GM12875 (cell line): ENCODE measurements at regions not wholly inside any gene's neighbourhood (a gene's known extent, or its start where the extent isn't known, plus 50 kb on each side); places are given as distances from the start of the nearest gene placed in this dataset.

Source experiments
- H3K4me3 ChIP-seq: one replicate; pipeline ENCODE4 v1.5.1; 2011; ENCODE audit warnings: low read depth, low read length, control low read depth
- CTCF ChIP-seq: IDR thresholded peaks from 2 replicates; pipeline ENCODE4 v1.5.1; 2011; ENCODE audit warnings: low read depth, mild to moderate bottlenecking, control low read depth, inconsistent platforms, low read length, moderate library complexity, borderline replicate concordance; ENCODE audit not compliant: insufficient read depth

DNA sequence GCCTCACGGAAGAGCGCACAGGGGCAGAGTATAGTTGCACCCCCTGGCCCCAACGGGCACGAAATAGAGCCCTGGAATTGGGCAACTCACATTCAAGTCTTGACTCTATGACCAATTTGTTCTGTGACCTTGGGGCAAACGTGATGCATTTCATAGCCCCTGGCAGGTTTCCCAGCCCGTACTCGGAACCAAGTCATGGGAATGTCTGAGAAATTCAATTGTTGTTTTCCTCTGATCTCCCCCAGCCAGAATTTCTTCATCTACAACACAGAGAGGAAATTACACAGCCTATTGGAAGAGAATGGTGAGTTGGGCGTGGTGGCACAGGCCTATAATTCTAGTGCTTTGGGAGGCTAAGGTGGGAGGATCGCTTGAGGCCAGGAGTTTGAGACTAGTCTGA is 322.3 kb upstream of the SULF2 start:
- TF ChIP-seq CTCF = no peak
- H3K4me3 ChIP-seq = no peak overlapping the region

DNA sequence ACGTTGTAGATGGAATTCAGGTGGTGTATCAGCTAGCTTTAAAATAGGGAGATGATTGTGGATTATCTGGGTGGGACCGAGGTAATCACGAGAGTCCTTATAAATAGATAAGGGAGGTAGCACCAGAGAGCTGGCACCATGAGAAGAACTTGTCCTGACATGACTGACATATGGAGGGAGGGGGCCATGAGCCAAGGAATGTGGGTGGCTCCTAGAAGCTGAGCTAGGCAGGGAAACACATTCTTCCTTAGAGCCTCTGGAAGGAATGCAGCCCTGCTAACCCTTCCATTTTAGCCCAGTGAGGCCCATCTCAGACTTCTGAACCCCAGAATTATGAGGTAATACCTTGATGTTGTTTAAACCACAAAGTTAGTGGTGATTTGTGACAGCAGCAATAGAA is 321.1 kb upstream of the SULF2 start:
- no peak overlapping the region for H3K4me3 ChIP-seq
- no peak for TF ChIP-seq CTCF

DNA sequence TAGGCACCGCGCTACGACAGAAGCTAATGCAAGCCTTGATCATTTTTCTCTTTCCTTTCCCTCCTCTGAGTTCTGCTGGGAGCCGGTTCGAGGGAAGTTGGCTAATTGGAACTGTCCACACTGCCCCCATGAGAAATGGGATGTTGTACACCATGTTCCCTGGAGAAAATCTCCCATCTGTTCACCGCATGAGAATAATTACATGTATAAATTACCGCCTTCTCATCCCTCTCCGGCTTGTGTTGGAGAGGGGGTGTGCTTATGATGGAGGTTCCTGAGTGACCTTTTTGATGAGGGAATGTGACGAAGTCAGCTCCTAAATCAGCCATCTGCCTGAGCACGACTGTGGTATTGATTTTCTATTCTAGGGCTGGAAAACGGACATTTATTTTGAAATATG is 320.2 kb upstream of the SULF2 start:
- no peak for TF ChIP-seq CTCF

GRCh38 chr20:48102931-48103660 is 317.8 kb upstream of the SULF2 start:
- no peak overlapping the region for H3K4me3 ChIP-seq
- no peak for TF ChIP-seq CTCF

More for the DNA sequence above, 320.2 kb upstream of the SULF2 start:
- H3K4me3 ChIP-seq = no peak overlapping the region

DNA sequence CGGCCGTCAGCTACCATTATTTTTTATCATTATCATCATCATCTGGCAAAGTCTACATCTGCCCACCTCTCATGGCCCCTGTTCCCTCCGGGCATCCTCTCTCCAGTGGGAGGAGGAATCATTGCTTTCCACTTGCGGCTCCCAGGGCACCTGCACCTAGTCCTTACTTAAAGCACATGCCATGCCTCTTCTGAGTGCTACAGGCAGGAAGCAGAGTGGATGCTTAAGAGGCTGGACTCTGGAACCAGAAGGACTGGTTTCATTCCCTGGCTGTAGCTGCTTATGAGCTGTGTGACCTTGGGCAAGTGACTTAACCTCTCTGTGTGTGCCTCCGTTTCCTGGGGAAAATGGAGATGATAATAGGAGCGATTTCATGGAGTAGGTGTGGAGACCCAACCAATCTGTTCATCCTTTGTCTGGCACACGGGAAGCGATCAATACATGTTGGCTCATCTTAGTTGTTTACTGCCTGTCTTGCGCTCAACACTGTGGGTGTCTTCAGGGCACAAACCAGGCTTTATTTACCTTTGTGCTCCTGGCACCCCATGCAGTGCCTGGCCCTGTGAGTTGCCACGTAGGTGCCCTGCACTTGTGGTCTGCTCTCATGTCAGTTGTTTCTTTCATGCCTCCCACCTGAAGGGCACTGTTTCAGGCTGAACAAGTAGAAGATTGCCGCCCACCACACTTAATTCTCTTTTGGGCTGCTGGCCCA is 317.0 kb upstream of the SULF2 start:
- no peak overlapping the region for H3K4me3 ChIP-seq
- no peak for TF ChIP-seq CTCF

- H3K4me3 ChIP-seq = no peak overlapping the region
- TF ChIP-seq CTCF = no peak
These were observed 315.2 kb upstream of the SULF2 start for GRCh38 chr20:48100483-48100882.

DNA sequence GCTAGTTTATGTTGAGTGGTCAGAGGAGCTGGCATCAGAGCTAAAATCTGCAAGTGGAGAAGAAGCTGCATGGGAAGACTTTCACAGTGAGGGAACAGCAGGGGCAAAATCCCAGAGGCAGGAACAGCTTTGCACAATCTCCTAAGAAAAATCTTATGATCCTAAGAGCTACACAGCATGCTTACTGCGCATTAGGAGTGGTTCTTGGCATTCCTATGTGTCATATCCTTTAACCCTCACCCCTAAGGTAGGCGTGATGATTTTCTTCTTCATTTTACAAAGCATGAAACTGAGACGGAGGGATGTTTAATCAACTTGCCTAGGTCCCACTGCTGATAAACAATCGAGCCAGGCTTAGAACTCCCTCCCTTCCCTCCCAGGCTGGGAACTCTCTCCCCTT is 313.6 kb upstream of the SULF2 start:
- TF ChIP-seq CTCF = no peak
- no peak overlapping the region for H3K4me3 ChIP-seq
